ENCODE measurements at regions not wholly inside any gene's neighbourhood (a gene's known extent, or its start where the extent isn't known, plus 50 kb on each side); places are given as distances from the start of the nearest gene placed in this dataset.
"Not testable (repeated sequence)": the region's sequence is repeated elsewhere in the genome, so short reads cannot be mapped to it uniquely, and the experiment has no call there.

DNA sequence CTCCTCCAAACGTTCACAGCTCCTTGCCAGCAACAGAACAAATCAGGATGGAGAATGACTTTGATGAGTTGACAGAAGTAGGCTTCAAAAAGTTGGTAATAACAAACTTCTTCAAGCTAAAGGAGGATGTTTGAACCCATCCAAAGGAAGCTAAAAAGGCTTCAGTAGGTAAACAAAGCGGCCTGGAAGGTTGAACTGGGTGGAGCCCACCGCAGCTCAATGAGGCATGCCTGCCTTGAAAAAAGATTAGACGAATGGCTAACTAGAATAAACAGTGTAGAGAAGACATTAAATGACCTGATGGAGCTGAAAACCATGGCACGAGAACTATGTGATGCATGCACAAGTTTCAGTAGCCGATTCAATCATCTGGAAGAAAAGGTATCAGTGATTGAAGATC lies 1369.0 kb upstream of the SORCS1 start:
- H4K20me1 ChIP-seq (ENCODE audit: insufficient read depth, low read length); DNase-seq; in situ Hi-C loops (cut with MboI; ENCODE audit: low sequenced_read_pairs); H3K4ac ChIP-seq (ENCODE audit: low read depth, low read length); H4K5ac ChIP-seq (ENCODE audit: low read depth, low read length); BruUV-seq (replicated peaks); H3K4me2 ChIP-seq (ENCODE audit: low read depth, low read length); POLR2A ChIA-PET (ENCODE audit: unreplicated experiment); H3K79me1 ChIP-seq (ENCODE audit: low read depth in 1 of 2, low read length in 2 of 2); H3K36me3 ChIP-seq (ENCODE audit: control insufficient read depth, insufficient read depth, low read length); H3K4me1 ChIP-seq (ENCODE audit: control insufficient read depth, insufficient read depth, low read length); intact Hi-C loops (cut with micrococcal nuclease); H2AFZ ChIP-seq (replicated peaks; ENCODE audit: low read length, poor library complexity); H3K27me3 ChIP-seq (ENCODE audit: control insufficient read depth, insufficient read depth, low read length); H2BK20ac ChIP-seq (ENCODE audit: low read depth, low read length); H3K18ac ChIP-seq (ENCODE audit: low read depth, low read length); H3K4me3 ChIP-seq (ENCODE audit: insufficient read depth, low read depth, low read length); H3K9me1 ChIP-seq (ENCODE audit: insufficient read depth, low read length); H2AK9ac ChIP-seq (replicated peaks; ENCODE audit: low read depth, low read length, poor library complexity); H2BK15ac ChIP-seq (ENCODE audit: low read depth, low read length); H4K8ac ChIP-seq (ENCODE audit: low read depth in 2 of 2, low read length in 2 of 2); H2AK5ac ChIP-seq (ENCODE audit: low read depth, low read length); ATAC-seq (ENCODE audit: low read depth); H3K9ac ChIP-seq (ENCODE audit: low read depth, low read length); H3K56ac ChIP-seq (ENCODE audit: extremely low read depth, insufficient read depth, low read length); CTCF ChIA-PET; H2BK5ac ChIP-seq (ENCODE audit: low read depth, low read length, poor library complexity, severe bottlenecking); H3K23ac ChIP-seq (ENCODE audit: low read depth, low read length); H2BK120ac ChIP-seq (ENCODE audit: low read depth, low read length); dilution Hi-C loops (cut with HindIII; ENCODE audit: low sequenced_read_pairs, unreplicated experiment); H4K91ac ChIP-seq (ENCODE audit: insufficient read depth, low read depth, low read length); H3K9me3 ChIP-seq (ENCODE audit: control insufficient read depth, insufficient read depth, low read length); H3K27ac ChIP-seq (ENCODE audit: insufficient read depth, low read length); H3K14ac ChIP-seq (replicated peaks; ENCODE audit: low read depth, low read length): not testable (repeated sequence)
- 83% methylated on average over 1 of the region's 6 CpGs; no CpG with 5 or more reads in 1 of the 2 experiments for WGBS, 2 experiments (ENCODE audit: extremely low coverage in 2 of 2, insufficient read length in 1 of 2)

Measured in IMR-90 (cell line).